Transverse colon (tissue), 4 donors: ENCODE measurements at regions not wholly inside any gene's neighbourhood (a gene's known extent, or its start where the extent isn't known, plus 50 kb on each side); places are given as distances from the start of the nearest gene placed in this dataset.

Source experiments
- DNase-seq: peaks from one replicate; pipeline ENCODE4 v3.0.0-alpha.2; 2019
- H3K27ac ChIP-seq, 4 donors: fragments of 200-600 bp; sonication (generic); 2 replicates each; pipeline ENCODE4 v1.5.1; 2016 to 2018; ENCODE audit warnings: inconsistent platforms in 4 of 4
- H3K27me3 ChIP-seq: fragments of 200-600 bp; sonication (generic); 2 replicates; pipeline ENCODE4 v1.5.1; 2017; ENCODE audit warnings: inconsistent platforms
- H3K36me3 ChIP-seq, 4 donors: fragments of 200-600 bp; sonication (generic); 2 replicates each; pipeline ENCODE4 v1.5.1; 2017 to 2019; ENCODE audit warnings: inconsistent platforms in 4 of 4
- H3K4me1 ChIP-seq, 4 donors: fragments of 200-600 bp; sonication (generic); 2 replicates each; pipeline ENCODE4 v1.5.1; 2017 to 2020; ENCODE audit warnings: inconsistent platforms in 4 of 4
- H3K4me3 ChIP-seq, 4 donors: fragments of 200-600 bp; sonication (generic); 1 replicate in 1 of 4; 2 replicates in 3 of 4; pipeline versions ENCODE4 v1.5.1 to v1.6.1; 2017 to 2019; ENCODE audit warnings: inconsistent platforms in 4 of 4
- H3K9me3 ChIP-seq, 2 donors: fragments of 200-600 bp; sonication (generic); 2 replicates each; pipeline ENCODE4 v1.5.1; 2017 to 2019; ENCODE audit warnings: inconsistent platforms in 2 of 2
- EP300 ChIP-seq: sonication (generic); formaldehyde crosslinking; IDR thresholded peaks from one replicate; pipeline ENCODE4 v1.6.1; 2017; ENCODE audit warnings: antibody characterized with exemption, low read depth
- POLR2A ChIP-seq: fragments of 450-650 bp; IDR thresholded peaks from one replicate; pipeline ENCODE4 v1.6.1; 2016; ENCODE audit warnings: antibody characterized with exemption, mild to moderate bottlenecking, moderate library complexity
- POLR2AphosphoS5 ChIP-seq, 3 donors: sonication (generic); formaldehyde crosslinking; IDR thresholded peaks; one replicate each; pipeline ENCODE4 v1.6.1; 2016; ENCODE audit warnings: antibody characterized with exemption in 3 of 3
- WGBS, 2 donors: methylation state at CpG; one replicate each; pipeline ENCODE4 v1.1.5; 2018; ENCODE audit warnings: low coverage in 1 of 2; 5-methylcytosine and 5-hydroxymethylcytosine counted together
- in situ Hi-C, 4 donors: fragments of 200-750 bp; cut with MboI; loops; one replicate each; pipeline versions ENCODE4 v1.15.0 to v1.15.1; 2017; ENCODE audit warnings: low sequenced_read_pairs in 3 of 4, low pct_ligation_motif_present in 1 of 4, low pct_unique_long_range_greater_than_20kb in 1 of 4
- intact Hi-C: fragments of 100-400 bp; cut with DNase I; formaldehyde crosslinking; loops from one replicate; pipeline ENCODE4 v1.15.1; 2023; ENCODE audit warnings: low total_unique reads
- TF ChIP-seq, protein P1 (sequence below), 5 experiments: fragments of 200-600 bp in 3 of 5; fragments of 450-650 bp in 2 of 5; sonication (generic) in 3 of 5; IDR thresholded peaks; 1 replicate in 2 of 5; 2 replicates in 3 of 5; pipeline ENCODE4 v1.5.1; 2016 to 2017; ENCODE audit warnings: antibody characterized with exemption in 5 of 5, inconsistent platforms in 3 of 5, mild to moderate bottlenecking in 2 of 5, moderate library complexity in 1 of 5

DNA sequence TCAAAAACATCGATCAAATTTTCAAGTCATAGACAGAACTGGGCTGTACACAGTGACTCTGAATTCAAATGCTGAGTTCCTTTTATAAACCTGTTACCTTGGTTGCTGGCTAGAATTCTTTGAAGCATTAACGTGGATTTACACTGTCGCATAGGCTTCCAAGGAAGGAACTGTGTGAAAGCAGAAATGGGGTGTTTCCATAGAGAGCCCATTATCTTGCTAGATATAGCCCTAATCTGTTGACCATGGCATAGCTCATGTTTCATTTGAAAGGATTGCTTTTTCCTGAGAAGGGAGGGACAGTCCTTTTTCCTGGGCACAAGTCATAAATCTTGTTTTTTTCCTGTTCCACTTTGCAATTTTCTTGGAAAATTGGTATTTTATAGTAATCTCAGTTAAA, 73.8 kb upstream of the NEUROD1 start:
- intact Hi-C loops (no loop called here), in situ Hi-C loops (no loop called here)
- no peak for DNase-seq
- H3K27me3 ChIP-seq: no peaks in the 10 kb centered on the region
- H3K27ac ChIP-seq: no peak overlapping the region
- H3K4me3 ChIP-seq: no peak overlapping the region
- no peaks in the 10 kb centered on the region for H3K4me1 ChIP-seq
- WGBS, 2 donors: 86 to 94% methylated on average over 3 of the region's 3 CpGs
- H3K36me3 ChIP-seq: no peaks in the 10 kb centered on the region
- TF ChIP-seq POLR2AphosphoS5 (IDR thresholded peaks at IDR 0.05) (no peak), POLR2A (no peak), EP300 (no peak)
- TF ChIP-seq, protein P1, sequence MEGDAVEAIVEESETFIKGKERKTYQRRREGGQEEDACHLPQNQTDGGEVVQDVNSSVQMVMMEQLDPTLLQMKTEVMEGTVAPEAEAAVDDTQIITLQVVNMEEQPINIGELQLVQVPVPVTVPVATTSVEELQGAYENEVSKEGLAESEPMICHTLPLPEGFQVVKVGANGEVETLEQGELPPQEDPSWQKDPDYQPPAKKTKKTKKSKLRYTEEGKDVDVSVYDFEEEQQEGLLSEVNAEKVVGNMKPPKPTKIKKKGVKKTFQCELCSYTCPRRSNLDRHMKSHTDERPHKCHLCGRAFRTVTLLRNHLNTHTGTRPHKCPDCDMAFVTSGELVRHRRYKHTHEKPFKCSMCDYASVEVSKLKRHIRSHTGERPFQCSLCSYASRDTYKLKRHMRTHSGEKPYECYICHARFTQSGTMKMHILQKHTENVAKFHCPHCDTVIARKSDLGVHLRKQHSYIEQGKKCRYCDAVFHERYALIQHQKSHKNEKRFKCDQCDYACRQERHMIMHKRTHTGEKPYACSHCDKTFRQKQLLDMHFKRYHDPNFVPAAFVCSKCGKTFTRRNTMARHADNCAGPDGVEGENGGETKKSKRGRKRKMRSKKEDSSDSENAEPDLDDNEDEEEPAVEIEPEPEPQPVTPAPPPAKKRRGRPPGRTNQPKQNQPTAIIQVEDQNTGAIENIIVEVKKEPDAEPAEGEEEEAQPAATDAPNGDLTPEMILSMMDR (IDR thresholded peaks at IDR 0.05): no peak
- H3K9me3 ChIP-seq: no peaks in the 10 kb centered on the region

- Histone ChIP-seq H3K4me3 (no peak overlapping the region), H3K36me3 (no peaks in the 10 kb centered on the region), H3K9me3 (no peaks in the 10 kb centered on the region), H3K4me1 (no peaks in the 10 kb centered on the region), H3K27me3 (no peaks in the 10 kb centered on the region), H3K27ac (no peak overlapping the region)
- intact Hi-C loops: no loop called here
- in situ Hi-C loops: no loop called here
- TF ChIP-seq, protein P1 (IDR thresholded peaks at IDR 0.05): no peak
- no peak for TF ChIP-seq EP300
- TF ChIP-seq POLR2A: no peak
- no peak for TF ChIP-seq POLR2AphosphoS5 (IDR thresholded peaks at IDR 0.05)
- DNase-seq: no peak
These were observed 74.9 kb upstream of the NEUROD1 start for GRCh38 chr2:181755181-181755580.

GRCh38 chr2:181760521-181760920, 80.2 kb upstream of the NEUROD1 start:
- no peaks in the 10 kb centered on the region for H3K27me3 ChIP-seq
- no peak overlapping the region for H3K27ac ChIP-seq
- H3K9me3 ChIP-seq: no peaks in the 10 kb centered on the region
- no peak overlapping the region for H3K4me3 ChIP-seq
- intact Hi-C loops (no loop called here), in situ Hi-C loops (no loop called here)
- H3K36me3 ChIP-seq: no peaks in the 10 kb centered on the region
- DNase-seq: no peak
- WGBS, 2 donors: 56 to 58% methylated on average over 2 of the region's 2 CpGs
- no peaks in the 10 kb centered on the region for H3K4me1 ChIP-seq
- TF ChIP-seq POLR2A (no peak), EP300 (no peak), POLR2AphosphoS5 (IDR thresholded peaks at IDR 0.05) (no peak)
- TF ChIP-seq, protein P1 (IDR thresholded peaks at IDR 0.05): no peak

GRCh38 chr2:181761175-181761574, 80.9 kb upstream of the NEUROD1 start:
- no peak for TF ChIP-seq POLR2A
- H3K4me3 ChIP-seq: no peak overlapping the region
- H3K27me3 ChIP-seq: no peaks in the 10 kb centered on the region
- intact Hi-C loops (no loop called here), in situ Hi-C loops (no loop called here)
- 75 to 92% methylated on average over 2 of the region's 2 CpGs for WGBS, 2 donors
- H3K4me1 ChIP-seq: no peaks in the 10 kb centered on the region
- no peak overlapping the region for H3K27ac ChIP-seq
- no peak for DNase-seq
- no peaks in the 10 kb centered on the region for H3K36me3 ChIP-seq
- no peaks in the 10 kb centered on the region for H3K9me3 ChIP-seq

GRCh38 chr2:181762000-181762399, 81.7 kb upstream of the NEUROD1 start:
- Histone ChIP-seq H3K4me3 (no peak overlapping the region), H3K27ac (no peak overlapping the region), H3K9me3 (no peaks in the 10 kb centered on the region), H3K4me1 (no peaks in the 10 kb centered on the region), H3K36me3 (no peaks in the 10 kb centered on the region), H3K27me3 (no peaks in the 10 kb centered on the region)
- TF ChIP-seq, protein P1 (IDR thresholded peaks at IDR 0.05): no peak
- intact Hi-C loops: no loop called here
- WGBS, 2 donors: 84 to 85% methylated on average over 5 of the region's 5 CpGs
- no peak for DNase-seq
- in situ Hi-C loops: no loop called here
